IPS-NIHi11 (cell line): ENCODE measurements at regions not wholly inside any gene's neighbourhood (a gene's known extent, or its start where the extent isn't known, plus 50 kb on each side); places are given as distances from the start of the nearest gene placed in this dataset.

Experiments used
- DNase-seq: peaks from one replicate; pipeline ENCODE4 v3.0.0; 2012; ENCODE audit warnings: mixed read lengths, low spot score

DNA sequence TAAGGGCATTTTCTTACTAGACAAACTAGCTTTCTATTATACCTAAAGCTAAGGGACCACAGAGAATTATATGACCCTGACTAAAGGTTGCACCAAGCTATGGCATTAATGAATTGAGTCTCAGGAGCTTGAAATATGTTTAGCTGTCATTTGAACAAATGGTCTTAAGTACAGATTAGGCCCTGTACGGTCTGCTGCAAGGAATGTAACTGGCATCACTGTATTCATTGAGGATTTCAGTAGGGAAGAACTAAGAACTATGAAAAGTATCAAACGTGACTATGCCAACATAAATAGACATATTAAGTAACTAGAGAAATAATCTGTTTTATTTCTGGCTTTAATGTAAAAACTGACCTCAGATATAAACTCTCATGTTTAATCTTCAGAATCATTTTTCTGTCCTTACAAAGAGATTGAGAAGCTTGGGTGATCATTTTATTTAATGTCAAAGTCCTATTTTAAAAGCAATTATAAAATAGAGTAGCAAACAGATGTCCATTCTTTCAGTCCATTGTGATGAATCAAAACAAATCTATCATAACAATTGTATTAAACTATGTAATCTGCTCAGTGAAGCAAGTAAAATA, 845.9 kb downstream of the MAT2B start:
- DNase-seq, result no peak

DNA sequence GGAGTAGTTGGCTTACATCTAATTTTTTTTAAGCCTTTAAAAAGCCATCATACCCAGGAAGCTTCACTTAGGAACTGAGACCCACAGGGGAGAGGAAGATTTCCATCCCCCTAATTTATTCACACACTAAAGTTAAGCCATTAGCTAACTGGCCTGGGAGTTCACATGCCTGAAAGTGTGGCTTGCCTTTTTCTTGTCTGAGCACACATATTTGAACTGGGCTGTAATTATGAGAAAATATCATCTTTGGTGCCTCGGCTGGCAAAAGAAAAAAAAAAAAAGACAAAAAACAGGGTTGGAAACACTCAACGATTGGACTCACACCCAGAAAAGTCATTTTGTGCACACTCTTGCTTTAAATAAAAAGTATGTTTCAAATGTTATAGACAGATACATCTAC, 847.3 kb downstream of the MAT2B start:
- DNase-seq, result no peak

DNA sequence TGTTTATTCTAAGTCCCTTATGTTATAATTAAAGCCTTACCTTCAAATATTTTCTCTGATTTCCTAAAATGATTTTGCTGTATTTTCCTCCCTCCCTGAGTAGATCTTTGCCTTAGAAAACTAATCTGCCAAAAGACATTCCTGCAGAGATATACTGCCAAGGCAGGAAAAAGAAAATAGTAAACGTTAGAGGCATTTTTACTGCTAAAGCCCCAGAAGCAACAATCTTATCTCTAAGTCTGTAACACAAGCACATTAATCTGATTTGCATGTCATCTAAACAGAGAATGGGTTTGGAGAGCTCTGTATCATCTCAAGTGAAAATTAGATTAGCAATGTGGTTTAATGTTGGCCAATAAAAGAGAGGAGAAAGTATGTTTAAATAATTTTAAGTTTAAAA, 847.7 kb downstream of the MAT2B start:
- DNase-seq, result no peak

DNA sequence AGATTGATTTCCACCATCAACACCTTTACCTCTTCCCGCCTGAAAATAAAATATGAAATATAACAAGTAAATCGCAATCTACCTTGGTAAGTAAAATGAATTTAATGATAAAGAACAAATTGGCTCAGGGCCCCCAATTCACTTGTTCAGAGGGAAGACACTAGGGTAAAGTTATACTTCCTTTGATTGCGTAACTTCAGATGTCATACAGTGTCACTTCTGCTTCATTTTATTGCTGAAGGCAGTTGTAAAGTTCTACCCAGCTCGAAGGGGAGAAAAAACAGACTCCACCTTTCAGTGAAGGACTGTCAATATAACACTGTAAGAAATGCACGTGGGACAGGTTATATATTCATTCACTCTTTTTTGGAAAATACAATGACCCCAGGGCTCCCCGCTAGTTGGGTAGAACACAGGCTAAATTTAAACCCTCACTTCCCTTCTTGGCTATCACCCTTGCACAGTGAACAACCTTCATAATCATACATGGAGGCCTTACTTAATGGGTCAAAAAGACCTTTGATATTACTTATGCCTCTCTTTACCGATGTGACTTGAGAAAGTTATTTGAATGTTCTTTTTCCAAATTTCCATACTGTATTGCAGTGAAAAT, 848.8 kb downstream of the MAT2B start:
- DNase-seq, result no peak

DNA sequence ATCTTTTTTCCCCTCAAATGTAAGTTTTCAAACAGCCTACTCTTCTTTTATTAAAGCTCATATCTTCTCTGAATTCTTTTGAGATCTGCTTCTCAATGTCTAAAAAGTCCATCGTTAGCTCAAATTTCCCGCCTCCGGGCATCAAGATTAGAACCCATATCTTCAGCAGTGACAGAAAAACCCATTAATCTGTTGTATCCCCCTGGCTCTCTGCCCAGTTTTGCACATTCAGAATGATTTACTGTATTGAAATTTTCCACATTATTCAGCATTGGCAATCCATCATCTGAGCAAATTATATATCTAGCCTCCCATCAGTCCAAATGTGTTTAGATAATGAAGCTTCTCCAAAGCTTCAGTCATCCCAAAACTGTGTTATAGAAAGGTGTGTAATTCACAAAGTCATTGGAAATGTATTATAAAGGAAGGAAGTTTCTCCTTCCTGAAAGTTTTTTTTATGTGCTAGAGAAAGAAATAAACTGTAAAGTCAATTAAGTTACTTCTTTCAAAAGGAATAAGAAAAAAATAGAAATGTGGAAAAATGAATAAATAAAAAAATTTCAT, 849.9 kb downstream of the MAT2B start:
- no peak for DNase-seq

DNA sequence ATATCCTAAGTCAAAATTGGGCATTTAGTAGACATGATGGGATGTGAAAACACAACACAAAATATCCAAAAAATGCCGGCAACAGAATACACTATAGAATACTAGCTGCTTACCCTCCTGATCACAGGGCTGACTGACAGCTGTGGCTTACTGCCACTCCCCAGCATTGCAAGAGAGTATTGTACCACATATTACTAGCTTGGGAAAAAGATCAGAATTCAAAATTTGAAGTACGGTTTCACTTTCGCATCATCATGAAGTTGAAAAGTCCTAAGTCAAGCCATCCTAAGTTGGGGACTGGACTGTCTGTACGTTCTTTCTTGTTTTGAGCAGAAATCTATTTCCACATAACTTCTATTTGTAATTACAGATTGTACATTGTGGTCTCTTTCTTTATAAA, 851.4 kb downstream of the MAT2B start:
- no peak for DNase-seq

DNA sequence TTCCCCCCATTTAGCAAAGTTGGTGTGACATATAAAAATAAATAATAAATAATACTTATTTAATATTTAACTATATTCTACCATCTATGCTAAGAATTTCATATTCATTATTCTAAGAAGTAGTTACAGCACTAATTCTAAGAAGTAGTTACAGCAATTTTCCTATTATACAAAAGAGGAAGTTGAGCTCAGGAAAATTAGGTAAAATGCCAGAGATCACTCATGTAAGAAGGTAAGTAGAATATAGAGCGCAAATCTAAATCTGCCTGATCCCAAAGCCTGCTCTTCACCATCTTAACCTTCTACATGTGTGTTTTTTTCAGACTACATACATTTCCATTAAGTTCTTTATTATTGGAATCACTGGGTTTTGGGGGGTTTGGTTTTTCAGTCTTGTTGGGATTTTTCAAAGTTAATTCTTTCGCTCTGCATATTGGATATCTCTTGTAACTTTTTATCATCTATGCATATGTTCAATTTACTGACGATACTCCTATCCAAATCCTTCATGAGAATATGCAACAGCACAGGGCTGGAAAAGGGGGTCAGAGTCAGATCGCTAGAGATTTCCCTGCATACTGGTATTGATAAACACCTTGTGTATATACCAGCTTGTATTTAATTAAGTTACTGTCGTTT, 852.1 kb downstream of the MAT2B start:
- no peak for DNase-seq

DNA sequence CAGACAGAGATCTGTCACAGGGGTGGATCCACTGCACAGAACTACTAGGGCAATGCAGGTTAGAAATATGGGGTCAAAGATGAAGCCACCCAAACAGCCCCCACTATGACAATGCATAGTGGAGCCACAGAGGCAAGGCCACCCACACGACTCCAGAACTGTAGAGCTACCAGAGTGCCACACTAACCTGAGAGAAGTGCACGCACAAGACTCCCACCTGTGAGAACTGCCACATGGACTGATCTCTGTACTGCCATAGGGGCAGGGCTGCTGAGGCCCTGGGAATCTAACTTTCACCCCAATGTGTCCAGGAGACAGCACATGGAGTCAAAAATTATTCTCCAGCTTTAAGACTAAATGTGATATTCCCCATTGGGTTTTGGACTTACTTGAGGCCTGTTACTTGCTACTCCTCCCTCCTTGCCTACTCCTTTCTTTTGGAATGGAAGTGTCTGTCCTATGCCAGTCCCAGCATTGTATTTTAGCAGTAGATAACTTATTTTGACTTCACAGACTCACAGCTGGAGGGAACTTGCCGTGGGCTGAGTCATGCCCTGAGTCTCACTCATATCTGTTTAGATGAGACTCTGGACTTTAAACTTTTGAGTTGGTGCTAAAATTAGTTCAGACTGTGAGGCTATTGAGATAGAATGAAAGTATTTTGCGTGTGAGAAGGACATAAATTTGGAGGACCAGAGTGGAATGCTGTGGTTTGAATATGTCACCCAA, 853.3 kb downstream of the MAT2B start:
- DNase-seq, result no peak

DNA sequence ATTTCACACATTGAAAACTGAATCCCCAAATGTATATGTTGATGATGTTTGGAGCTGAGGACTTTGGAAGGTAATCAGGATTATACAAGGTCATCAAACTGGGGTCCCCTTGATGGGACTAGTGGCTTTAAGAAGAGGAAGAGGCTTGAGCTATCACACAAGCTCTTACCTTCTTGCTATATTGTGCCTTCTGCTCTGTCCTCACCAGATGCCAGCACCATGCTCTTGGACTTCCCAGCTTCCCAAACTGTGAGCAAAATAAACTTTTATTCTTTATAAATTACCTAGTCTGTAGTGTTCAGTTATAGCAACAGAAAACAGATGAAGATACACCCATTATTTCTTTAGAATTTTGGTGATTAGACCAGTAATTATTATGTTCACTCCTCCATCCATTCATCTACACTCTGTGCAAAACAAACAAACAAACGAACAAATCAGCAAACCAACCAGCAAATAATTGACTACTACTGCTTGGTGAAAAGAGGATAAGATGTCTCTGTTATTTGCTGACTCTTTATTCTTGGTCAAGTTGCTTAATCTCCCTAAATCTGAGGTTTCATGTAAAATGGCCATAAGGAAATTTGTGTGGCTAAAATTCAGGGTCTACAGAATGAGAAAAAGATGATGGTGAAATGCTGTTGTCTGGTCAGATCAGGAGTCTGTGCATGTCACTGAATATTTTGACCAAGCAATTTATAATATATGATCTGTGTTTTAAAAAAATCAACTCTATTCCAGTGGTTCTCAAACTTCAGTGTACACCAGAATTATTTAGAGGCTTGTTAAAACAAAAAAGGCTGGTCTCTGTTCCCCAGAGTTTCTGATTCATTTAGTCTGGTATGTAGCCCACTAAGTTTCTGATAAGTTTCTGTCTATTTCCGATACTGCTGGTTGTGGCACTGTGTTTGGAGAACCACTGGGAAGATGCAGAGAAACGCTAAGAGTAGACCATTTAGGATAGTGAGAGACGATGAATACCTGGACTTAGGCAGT, 854.1 kb downstream of the MAT2B start:
- no peak for DNase-seq

DNA sequence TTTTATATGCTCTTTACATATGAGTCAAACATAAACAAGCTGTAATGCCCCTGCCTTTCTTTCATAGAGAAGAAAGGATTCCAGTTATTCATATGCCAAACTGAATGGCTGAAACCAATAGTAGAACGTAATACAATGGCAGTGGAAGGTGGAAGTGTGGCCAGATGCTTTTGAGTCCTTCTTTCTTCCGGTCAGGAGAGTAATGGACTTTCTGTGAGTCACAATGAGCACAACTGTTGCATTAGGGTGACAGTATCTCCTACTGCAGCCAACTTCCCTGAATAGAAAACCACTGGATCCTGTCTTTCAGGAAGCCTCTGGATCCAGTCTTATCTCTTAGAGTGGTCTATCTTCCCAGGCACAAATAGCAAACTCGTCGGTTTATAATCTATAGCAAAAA, 855.2 kb downstream of the MAT2B start:
- no peak for DNase-seq

DNA sequence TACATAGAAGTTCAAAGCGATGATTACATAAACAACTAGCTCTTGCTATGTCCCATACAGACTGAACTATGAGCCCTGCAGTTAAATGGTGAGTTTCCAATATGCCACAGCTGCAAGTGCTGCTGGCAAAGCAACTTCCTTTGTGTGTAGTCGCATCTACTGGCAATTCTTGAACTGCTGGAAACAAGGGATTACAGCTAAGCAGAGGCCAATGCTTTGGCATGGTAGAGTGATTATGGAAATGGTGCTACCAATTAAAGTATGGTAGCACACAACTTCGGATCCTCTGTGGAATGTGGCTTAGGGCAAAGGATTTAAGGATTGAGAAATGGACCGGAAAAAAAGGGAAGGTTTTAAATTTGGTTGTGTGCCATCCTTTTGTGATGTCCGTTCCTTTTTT, 856.6 kb downstream of the MAT2B start:
- no peak for DNase-seq

DNA sequence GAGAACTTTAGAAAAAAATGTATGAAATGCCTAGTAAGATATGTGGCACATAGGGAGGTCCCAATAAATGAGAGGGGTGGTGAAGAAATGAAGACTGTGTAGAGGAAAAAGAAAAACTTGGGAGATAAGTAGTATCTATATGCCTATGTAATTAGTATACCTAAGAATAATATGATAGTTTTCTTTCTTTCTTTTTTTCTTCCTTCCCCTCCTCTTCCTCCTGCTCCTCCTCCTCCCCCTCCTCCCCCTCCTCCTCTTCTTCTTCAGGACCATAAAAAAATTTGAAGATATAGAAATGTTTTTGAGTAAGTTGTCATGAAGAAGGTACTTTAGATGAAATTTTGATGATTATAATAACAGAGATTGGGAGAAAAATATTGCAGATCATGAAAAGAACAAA, 857.4 kb downstream of the MAT2B start:
- no peak for DNase-seq

DNA sequence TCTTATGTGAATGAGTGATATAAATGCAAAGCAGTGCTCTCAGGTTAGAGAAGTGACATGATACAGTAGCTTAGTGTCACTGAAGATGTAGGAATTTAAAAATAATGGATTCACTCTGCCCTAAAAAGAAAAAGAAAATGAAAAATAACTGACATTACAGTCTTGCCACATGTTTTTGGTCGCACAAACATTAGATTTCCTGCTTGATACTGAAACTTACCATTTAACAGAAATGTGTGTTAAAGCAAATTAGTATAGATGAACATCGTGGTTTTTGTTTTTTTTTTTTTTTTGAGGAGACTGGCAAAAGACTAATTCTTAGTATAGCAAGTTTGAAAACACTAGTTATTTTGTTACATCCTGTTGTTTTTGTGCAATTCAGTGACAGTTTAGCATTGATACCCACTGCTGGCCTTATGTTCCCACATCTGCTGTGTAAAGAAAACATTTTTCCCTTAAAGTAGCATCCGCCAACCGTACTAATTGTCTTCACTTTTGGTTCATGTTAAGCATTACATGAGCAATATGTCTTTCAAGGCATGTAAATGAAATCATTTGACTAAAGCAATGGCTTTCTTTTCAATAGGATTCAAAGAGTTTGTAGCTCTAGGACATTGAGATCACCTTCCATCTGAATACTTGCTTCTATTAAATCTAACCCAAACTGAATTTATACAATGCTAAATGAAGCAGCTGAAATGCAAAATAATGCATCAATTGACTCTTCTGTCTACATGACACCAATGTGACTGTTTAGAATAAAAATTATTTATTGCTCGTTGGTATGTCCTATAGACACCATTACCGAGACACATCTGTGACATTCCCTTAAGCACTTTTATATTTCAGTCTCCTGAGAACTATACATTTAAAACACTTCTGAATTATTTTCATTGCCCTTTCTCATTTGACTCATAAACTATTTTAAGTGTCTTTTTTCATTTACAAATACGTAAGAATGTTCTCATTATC, 859.1 kb downstream of the MAT2B start:
- DNase-seq, result no peak

DNA sequence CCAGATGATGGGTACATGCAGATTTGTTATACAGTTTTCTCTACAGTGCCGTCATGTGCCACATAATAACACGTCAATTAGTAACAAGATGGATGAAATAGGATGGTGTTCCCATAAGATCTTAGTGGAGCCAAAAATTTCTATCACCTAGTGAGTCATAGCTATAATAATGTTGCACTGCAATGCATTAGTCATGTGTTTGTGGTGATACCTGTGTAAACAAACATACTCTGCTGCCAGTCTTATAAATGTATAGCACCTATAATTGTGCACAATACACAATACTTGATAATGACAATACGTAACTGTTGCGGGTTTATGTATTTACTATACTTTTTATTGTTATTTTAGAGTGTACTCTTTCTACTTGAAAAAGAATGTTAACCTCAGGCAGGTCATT, 865.4 kb downstream of the MAT2B start:
- DNase-seq, result no peak

DNA sequence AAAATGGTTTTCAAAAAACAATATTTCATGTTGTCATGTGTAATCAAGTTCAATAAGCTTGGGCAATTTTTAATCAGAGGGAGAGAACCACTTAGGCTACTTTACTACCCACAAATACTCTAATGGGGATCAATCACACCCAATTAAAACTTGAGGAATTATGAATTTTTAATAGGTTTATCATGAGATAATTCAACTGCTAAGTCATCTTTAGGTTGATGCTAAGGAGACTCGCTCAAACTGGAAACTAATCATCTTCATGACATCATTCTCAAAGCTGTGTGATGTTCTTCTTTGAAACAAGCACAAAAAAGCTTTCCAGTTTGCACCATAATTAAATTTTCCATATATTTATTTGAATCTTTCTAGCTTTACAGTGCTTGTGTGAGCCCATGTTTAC, 867.5 kb downstream of the MAT2B start:
- no peak for DNase-seq

DNA sequence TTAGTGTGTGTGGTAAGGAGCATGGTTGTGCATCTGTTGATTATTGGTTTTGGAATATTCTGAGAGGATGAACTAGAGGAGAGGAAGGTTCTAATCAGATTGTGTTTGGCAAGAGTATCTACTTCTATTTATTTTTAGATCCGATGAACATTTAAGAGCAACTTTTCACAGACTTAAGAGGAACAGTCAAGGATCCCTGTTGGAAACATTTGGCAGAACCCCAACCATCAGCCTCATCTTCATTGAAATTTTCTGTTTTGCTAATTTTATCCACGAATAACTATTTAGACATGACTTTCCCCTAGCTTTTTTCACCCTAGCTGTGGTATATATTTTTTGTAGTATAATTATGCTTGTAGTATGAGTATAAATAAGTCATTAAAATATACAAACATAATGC, 868.5 kb downstream of the MAT2B start:
- DNase-seq, result no peak

DNA sequence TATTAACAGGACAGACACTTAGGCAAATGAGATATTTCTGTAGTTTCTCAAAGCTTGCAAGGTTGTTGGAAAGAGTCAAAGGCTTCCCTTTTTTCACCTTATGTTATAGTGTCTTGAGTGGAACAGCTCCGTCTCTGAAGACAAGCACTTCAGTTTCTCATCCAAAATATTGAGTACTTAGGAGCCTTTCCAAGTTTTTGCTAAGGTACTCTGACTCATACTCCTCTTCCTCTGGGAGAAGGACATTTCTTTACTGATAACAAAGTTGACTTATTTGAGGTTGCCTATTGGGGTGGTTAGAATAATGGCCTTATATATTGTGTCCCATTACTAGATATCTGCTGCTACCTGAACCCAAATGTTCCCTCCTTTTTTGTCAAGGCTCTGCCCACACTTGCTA, 869.6 kb downstream of the MAT2B start:
- DNase-seq, result no peak

DNA sequence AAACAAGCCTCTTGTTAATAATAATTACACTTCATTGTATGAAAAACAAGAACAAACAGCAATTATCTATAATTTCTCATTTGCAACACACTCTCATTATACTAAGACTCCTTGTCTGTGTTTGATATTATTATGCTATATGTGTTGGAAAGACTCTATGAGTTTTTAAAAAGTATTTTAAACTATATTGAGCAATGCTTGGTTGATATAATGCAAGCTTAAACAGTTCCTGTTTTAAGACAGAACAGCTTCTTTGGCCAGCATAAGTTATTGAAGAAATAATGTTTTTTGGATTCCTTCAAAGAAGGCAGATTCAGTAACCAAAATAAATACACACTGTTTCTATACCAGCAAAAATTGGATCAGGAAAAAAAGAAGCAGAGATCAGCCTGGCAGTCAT, 871.4 kb downstream of the MAT2B start:
- no peak for DNase-seq

DNA sequence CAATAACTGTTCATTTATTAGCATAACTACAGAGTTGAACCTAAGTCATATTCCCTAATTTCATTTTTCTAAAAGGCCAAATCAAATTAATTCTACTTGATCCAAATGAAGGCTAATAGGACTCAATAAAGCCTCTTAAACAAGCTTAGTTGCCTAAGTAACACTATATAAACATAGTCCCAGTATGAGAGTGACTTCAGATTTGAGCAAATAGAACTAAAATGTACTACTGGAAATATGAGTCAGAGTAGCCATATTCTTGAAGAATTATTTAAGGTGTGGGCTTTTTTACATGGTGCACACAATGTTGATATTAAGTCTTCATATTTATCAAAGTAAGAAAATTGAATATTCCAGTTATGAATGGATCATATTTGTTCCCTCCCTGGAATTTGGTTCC, 872.3 kb downstream of the MAT2B start:
- no peak for DNase-seq

DNA sequence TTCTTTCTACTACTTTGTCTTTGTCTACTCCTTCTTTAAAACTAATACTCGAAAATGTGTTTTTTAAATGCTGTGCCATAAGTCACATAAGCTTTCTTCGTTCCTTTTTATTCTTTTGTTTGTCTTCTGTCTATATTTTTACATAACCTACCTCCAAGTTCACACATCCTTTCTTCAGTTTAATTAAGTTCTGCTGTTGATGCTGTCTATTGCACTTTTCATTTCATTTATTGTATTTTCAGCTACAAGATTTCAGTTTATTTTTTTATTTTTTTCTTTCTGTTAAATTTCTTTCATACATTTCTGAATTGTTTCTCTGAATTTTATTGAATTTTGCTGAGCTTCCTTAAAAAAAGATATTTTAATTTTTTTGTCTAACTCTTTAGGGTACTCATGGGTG, 878.2 kb downstream of the MAT2B start:
- no peak for DNase-seq

DNA sequence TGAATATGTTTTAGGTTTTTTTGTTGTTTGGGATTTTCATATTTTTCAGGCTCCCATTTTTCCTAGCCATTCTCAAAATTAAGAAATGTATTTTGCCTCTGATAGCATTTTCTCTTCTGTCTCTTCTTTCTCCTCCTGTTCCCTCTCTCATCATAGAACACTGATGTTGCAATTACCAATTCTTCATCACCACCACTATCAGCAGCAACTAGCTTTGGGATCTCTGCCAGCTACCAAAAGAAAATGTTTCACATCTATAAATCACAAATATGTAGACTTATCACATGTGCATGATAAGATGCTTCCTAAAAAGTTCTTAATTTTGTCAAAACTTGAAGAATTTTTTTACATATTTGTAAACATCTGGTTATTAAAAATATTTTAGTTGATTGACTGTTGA, 887.1 kb downstream of the MAT2B start:
- no peak for DNase-seq
